ENCODE measurements at regions not wholly inside any gene's neighbourhood (a gene's known extent, or its start where the extent isn't known, plus 50 kb on each side); places are given as distances from the start of the nearest gene placed in this dataset.

GRCh38 chrX:30150196-30150895 is 65.0 kb upstream of the MAGEB2 start:
- Histone ChIP-seq H3K27ac (ENCODE audit: low read depth in 1 of 2, low read length in 2 of 2) (no peak overlapping the region), H2AFZ (ENCODE audit: insufficient read depth, low read depth, low read length, poor library complexity, severe bottlenecking) (no peak overlapping the region), H4K20me1 (ENCODE audit: insufficient read depth, low read length) (no peaks in the 10 kb centered on the region), H3K4me2 (replicated peaks; ENCODE audit: extremely low read depth, low read length, poor library complexity, severe bottlenecking) (no peak overlapping the region), H3K4me1 (ENCODE audit: control insufficient read depth in 1 of 2, insufficient read depth in 2 of 2, low read length in 2 of 2) (no peaks in the 10 kb centered on the region), H3K9ac (ENCODE audit: insufficient read depth, low read length, poor library complexity, severe bottlenecking) (no peak overlapping the region), H3K79me2 (ENCODE audit: insufficient read depth, low read length) (no peaks in the 10 kb centered on the region), H3K9me3 (replicated peaks in 1 of 2; ENCODE audit: control insufficient read depth in 1 of 2, insufficient read depth in 1 of 2, low read length in 2 of 2) (no peaks in the 10 kb centered on the region), H3K4me3 (replicated peaks in 1 of 3; ENCODE audit: low read depth in 2 of 3, low read length in 3 of 3) (no peak overlapping the region), H3K27me3 (ENCODE audit: control insufficient read depth in 2 of 2, insufficient read depth in 2 of 2, low read length in 2 of 2) (no peaks in the 10 kb centered on the region), H3K36me3 (replicated peaks in 1 of 2; ENCODE audit: control insufficient read depth in 1 of 2, insufficient read depth in 2 of 2, low read length in 2 of 2) (no peaks in the 10 kb centered on the region)
- H3K36me3 Mint-ChIP-seq, result no peaks in the 10 kb centered on the region
- H3K4me3 Mint-ChIP-seq, result no peak overlapping the region
- no peaks in the 10 kb centered on the region for H3K4me1 Mint-ChIP-seq
- WGBS (ENCODE audit: insufficient coverage), result 96% methylated on average over 3 of the region's 6 CpGs
- peaks cover 0 to 9% (median 5%) of the 10 kb centered on the region in 3 donors for H3K27me3 Mint-ChIP-seq (ENCODE audit: low read depth in 3 of 3)
- DNase-seq, result no peak
- TF ChIP-seq CTCF (IDR thresholded peaks at IDR 0.05), result no peak
- no peak overlapping the region for H3K27ac Mint-ChIP-seq
- H3K9me3 Mint-ChIP-seq, result no peaks in the 10 kb centered on the region
- intact Hi-C loops (cut with micrococcal nuclease), result no loop called here

- H3K36me3 Mint-ChIP-seq, result no peaks in the 10 kb centered on the region
- no peak overlapping the region for H3K27ac Mint-ChIP-seq
- WGBS (ENCODE audit: insufficient coverage), result 100% methylated on average over 2 of the region's 3 CpGs
- H3K4me3 Mint-ChIP-seq, result no peak overlapping the region
- no peak overlapping the region for H3K4me3 ChIP-seq (replicated peaks in 1 of 3; ENCODE audit: low read depth in 2 of 3, low read length in 3 of 3)
- no peaks in the 10 kb centered on the region for H3K27me3 ChIP-seq (ENCODE audit: control insufficient read depth in 2 of 2, insufficient read depth in 2 of 2, low read length in 2 of 2)
- H3K9ac ChIP-seq (ENCODE audit: insufficient read depth, low read length, poor library complexity, severe bottlenecking), result no peak overlapping the region
- no peak overlapping the region for H2AFZ ChIP-seq (ENCODE audit: insufficient read depth, low read depth, low read length, poor library complexity, severe bottlenecking)
- intact Hi-C loops (cut with micrococcal nuclease), result no loop called here
- no peaks in the 10 kb centered on the region for H3K4me1 ChIP-seq (ENCODE audit: control insufficient read depth in 1 of 2, insufficient read depth in 2 of 2, low read length in 2 of 2)
- H3K36me3 ChIP-seq (replicated peaks in 1 of 2; ENCODE audit: control insufficient read depth in 1 of 2, insufficient read depth in 2 of 2, low read length in 2 of 2), result no peaks in the 10 kb centered on the region
- H3K9me3 ChIP-seq (replicated peaks in 1 of 2; ENCODE audit: control insufficient read depth in 1 of 2, insufficient read depth in 1 of 2, low read length in 2 of 2), result no peaks in the 10 kb centered on the region
- H3K27me3 Mint-ChIP-seq (ENCODE audit: low read depth in 3 of 3), result peaks cover 3 to 9% (median 5%) of the 10 kb centered on the region in 3 donors
- no peak for DNase-seq
- H3K4me1 Mint-ChIP-seq, result no peaks in the 10 kb centered on the region
- no peaks in the 10 kb centered on the region for H3K9me3 Mint-ChIP-seq
- TF ChIP-seq CTCF (IDR thresholded peaks at IDR 0.05), result no peak
- H4K20me1 ChIP-seq (ENCODE audit: insufficient read depth, low read length), result no peaks in the 10 kb centered on the region
- no peaks in the 10 kb centered on the region for H3K79me2 ChIP-seq (ENCODE audit: insufficient read depth, low read length)
- H3K27ac ChIP-seq (ENCODE audit: low read depth in 1 of 2, low read length in 2 of 2), result no peak overlapping the region
- H3K4me2 ChIP-seq (replicated peaks; ENCODE audit: extremely low read depth, low read length, poor library complexity, severe bottlenecking), result no peak overlapping the region
Observed at GRCh38 chrX:30151964-30152363, 63.4 kb upstream of the MAGEB2 start.
